OCI-LY3 (cell line): ENCODE measurements at regions not wholly inside any gene's neighbourhood (a gene's known extent, or its start where the extent isn't known, plus 50 kb on each side); places are given as distances from the start of the nearest gene placed in this dataset.

Experiments
- H2AFZ ChIP-seq: fragments of 200-600, 300-600 bp; shearing (Covaris generic); 2 replicates; pipeline ENCODE4 v1.6.0; 2014; ENCODE audit warnings: antibody characterized with exemption, low read depth, low read length
- H3K27ac ChIP-seq: fragments of 200-600, 300-600 bp; sonication (generic); 2 replicates; pipeline ENCODE4 v1.5.1; 2014; ENCODE audit warnings: mild to moderate bottlenecking, low read length, moderate library complexity, mixed read lengths
- H3K27me3 ChIP-seq: fragments of 200-600, 300-600 bp; sonication (generic); 2 replicates; pipeline ENCODE4 v1.6.1; 2014; ENCODE audit warnings: low read depth, low read length, mixed read lengths
- H3K36me3 ChIP-seq: fragments of 200-600, 300-600 bp; sonication (generic); replicated peaks from 2 replicates; pipeline ENCODE3; 2014; ENCODE audit warnings: low read depth, low read length, mixed read lengths
- H3K4me1 ChIP-seq: fragments of 300-600, 200-600 bp; sonication (generic); 2 replicates; pipeline ENCODE4 v1.6.1; 2014; ENCODE audit warnings: low read length, mixed read lengths
- H3K4me2 ChIP-seq: fragments of 200-600, 300-600 bp; sonication (generic); 2 replicates; pipeline ENCODE4 v1.6.1; 2014; ENCODE audit warnings: low read length, mixed read lengths
- H3K4me3 ChIP-seq: fragments of 300-600, 200-600 bp; sonication (generic); 2 replicates; pipeline ENCODE4 v1.5.1; 2014; ENCODE audit warnings: antibody characterized with exemption, mild to moderate bottlenecking, low read length, moderate library complexity
- H3K79me2 ChIP-seq: fragments of 300-600, 200-600 bp; shearing (Covaris generic); 2 replicates; pipeline ENCODE4 v1.6.1; 2014; ENCODE audit warnings: mild to moderate bottlenecking, low read length, mixed read lengths
- H3K9ac ChIP-seq: fragments of 300-600, 200-600 bp; shearing (Covaris generic); 2 replicates; pipeline ENCODE4 v1.6.0; 2014; ENCODE audit warnings: mild to moderate bottlenecking, low read length, moderate library complexity
- H3K9me3 ChIP-seq: fragments of 200-600, 300-600 bp; shearing (Covaris generic); 2 replicates; pipeline ENCODE4 v1.6.1; 2014; ENCODE audit warnings: low read length, mixed read lengths; ENCODE audit not compliant: insufficient read depth
- H4K20me1 ChIP-seq: fragments of 200-600, 300-600 bp; sonication (generic); 2 replicates; pipeline ENCODE4 v1.6.1; 2016; ENCODE audit warnings: low read length, mixed read lengths; ENCODE audit not compliant: insufficient read depth
- EZH2phosphoT487 ChIP-seq: fragments of 200-600 bp; shearing (Covaris generic); IDR thresholded peaks from 2 replicates; pipeline ENCODE4 v1.6.1; 2018; ENCODE audit warnings: antibody characterized with exemption, mixed run types, low read depth
- TF ChIP-seq, protein P1 (sequence below): fragments of 200-600, 300-600 bp; sonication (generic); IDR thresholded peaks from 2 replicates; pipeline ENCODE4 v1.5.1; 2014; ENCODE audit warnings: antibody characterized with exemption, low read length, low read depth

DNA sequence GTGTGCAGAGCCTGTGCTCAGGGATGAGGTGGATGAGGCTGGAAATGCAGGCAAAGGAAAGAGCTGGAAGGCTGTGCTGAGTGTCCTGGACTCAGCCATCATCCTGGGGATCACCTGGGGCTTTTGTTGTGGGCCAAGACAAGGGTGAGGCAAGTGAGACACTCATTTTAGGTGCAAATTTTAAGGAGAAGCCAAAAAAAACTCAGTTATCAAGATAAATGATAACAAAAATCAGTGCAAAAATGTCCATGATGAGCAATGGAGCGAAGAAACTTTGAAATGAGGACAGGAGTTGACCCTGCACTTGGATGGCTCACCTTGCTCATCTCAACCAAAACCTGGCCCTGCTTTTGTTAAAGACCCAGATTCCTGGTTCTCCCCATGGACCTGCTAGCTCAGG, 141.9 kb downstream of the MYCN start:
- H3K9me3 ChIP-seq = no peaks in the 10 kb centered on the region
- H3K9ac ChIP-seq = no peak overlapping the region
- TF ChIP-seq, protein P1, sequence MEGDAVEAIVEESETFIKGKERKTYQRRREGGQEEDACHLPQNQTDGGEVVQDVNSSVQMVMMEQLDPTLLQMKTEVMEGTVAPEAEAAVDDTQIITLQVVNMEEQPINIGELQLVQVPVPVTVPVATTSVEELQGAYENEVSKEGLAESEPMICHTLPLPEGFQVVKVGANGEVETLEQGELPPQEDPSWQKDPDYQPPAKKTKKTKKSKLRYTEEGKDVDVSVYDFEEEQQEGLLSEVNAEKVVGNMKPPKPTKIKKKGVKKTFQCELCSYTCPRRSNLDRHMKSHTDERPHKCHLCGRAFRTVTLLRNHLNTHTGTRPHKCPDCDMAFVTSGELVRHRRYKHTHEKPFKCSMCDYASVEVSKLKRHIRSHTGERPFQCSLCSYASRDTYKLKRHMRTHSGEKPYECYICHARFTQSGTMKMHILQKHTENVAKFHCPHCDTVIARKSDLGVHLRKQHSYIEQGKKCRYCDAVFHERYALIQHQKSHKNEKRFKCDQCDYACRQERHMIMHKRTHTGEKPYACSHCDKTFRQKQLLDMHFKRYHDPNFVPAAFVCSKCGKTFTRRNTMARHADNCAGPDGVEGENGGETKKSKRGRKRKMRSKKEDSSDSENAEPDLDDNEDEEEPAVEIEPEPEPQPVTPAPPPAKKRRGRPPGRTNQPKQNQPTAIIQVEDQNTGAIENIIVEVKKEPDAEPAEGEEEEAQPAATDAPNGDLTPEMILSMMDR = no peak
- TF ChIP-seq EZH2phosphoT487 = no peak
- no peak overlapping the region for H3K4me2 ChIP-seq
- no peak overlapping the region for H3K27ac ChIP-seq
- no peaks in the 10 kb centered on the region for H3K4me1 ChIP-seq
- H4K20me1 ChIP-seq = no peaks in the 10 kb centered on the region
- H3K27me3 ChIP-seq = no peaks in the 10 kb centered on the region
- no peak overlapping the region for H2AFZ ChIP-seq
- no peak overlapping the region for H3K4me3 ChIP-seq
- no peaks in the 10 kb centered on the region for H3K36me3 ChIP-seq
- H3K79me2 ChIP-seq = no peaks in the 10 kb centered on the region

DNA sequence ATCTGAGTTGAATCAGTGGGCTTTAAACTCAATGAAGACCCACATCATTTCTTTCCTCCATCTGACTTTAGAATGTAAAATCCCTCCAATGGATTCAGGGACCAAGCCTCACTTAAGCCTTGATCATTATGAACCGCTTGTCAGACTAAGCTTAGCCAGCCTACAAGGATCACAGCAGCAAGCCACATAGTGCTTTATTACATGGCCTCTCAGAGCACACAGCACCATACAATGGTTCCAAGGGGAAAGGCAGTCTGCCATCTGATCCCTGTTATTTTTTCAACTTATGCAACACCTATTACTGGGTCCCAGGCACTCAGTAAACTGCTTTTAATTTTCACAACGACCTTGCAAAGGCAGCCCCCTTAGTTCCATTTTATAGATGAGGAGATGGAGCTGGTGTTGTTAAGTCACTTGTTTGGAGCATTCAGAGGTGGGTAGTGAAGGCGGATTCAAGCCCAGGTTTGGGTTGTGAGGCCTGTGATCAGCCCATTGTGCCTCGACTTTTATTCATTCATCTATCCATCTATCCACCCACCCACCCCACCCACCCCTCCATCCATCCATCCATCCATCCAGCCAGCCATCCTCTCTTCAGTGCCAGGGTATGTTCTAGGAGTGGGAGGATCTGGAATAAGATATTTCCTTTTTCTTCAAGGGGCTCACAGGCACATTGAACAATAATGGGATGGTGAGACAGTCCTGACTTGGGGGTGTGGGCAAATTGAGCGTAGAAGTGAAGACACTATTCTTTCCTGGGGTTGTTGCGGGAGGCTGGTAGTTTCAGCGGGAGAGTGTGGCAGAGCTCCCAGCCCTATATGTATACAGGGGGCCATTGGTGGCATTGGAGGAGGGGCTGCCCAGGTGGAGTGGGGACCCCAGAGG, 141.2 kb downstream of the MYCN start:
- TF ChIP-seq, protein P1 = no peak
- no peak for TF ChIP-seq EZH2phosphoT487
- H3K4me2 ChIP-seq = no peak overlapping the region
- H3K36me3 ChIP-seq = no peaks in the 10 kb centered on the region
- no peaks in the 10 kb centered on the region for H3K27me3 ChIP-seq
- no peaks in the 10 kb centered on the region for H4K20me1 ChIP-seq
- H3K27ac ChIP-seq = no peak overlapping the region
- H3K4me1 ChIP-seq = no peaks in the 10 kb centered on the region
- H2AFZ ChIP-seq = no peak overlapping the region
- no peak overlapping the region for H3K4me3 ChIP-seq
- H3K9ac ChIP-seq = no peak overlapping the region
- no peaks in the 10 kb centered on the region for H3K9me3 ChIP-seq
- no peaks in the 10 kb centered on the region for H3K79me2 ChIP-seq

DNA sequence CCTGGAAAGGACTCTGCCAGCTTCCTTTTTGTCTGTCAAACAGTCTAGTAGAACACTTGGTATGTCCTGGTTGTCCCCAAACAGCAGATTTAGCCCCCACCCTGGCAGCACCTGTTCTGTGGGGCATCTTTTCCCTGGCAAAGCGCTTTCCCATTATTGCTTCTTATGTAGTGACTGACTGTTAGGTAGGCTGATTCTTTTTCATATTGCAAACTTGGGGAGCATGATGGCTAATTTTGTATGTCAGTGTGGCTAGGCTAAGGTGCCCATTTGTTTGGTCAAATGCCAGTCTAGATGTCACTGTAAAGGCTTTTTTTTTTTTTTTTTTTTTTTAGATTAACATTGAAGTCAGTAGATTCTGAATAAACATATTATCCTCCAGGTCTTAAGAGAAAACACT, 140.2 kb downstream of the MYCN start:
- H3K4me2 ChIP-seq = no peak overlapping the region
- no peak overlapping the region for H3K27ac ChIP-seq
- H3K4me1 ChIP-seq = no peaks in the 10 kb centered on the region
- no peaks in the 10 kb centered on the region for H3K36me3 ChIP-seq
- H2AFZ ChIP-seq = no peak overlapping the region
- H3K9ac ChIP-seq = no peak overlapping the region
- no peak overlapping the region for H3K4me3 ChIP-seq
- H4K20me1 ChIP-seq = no peaks in the 10 kb centered on the region
- TF ChIP-seq EZH2phosphoT487 = no peak
- TF ChIP-seq, protein P1 = no peak
- H3K79me2 ChIP-seq = no peaks in the 10 kb centered on the region
- no peaks in the 10 kb centered on the region for H3K9me3 ChIP-seq
- no peaks in the 10 kb centered on the region for H3K27me3 ChIP-seq

DNA sequence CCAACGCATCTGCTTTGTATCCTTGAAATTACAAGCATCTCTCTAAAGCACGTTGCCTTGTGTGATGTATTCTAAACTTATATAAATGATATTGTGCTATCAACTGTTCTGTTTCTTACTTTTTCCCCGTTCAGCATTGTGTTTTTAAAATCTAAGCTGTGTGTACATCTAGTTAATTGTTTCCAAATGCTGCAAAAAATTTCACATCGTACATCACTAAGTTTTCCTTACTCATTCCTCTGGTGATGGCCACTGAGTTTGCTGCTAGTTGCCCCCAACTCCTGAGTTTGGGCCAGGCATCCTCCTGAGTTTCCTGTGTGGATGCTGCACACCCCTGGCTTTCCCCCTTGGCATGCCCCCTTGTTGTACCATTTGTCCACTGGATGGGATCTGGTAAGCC, 139.7 kb downstream of the MYCN start:
- no peaks in the 10 kb centered on the region for H3K4me1 ChIP-seq
- no peaks in the 10 kb centered on the region for H4K20me1 ChIP-seq
- H3K27ac ChIP-seq = no peak overlapping the region
- no peak overlapping the region for H3K4me2 ChIP-seq
- no peak overlapping the region for H3K9ac ChIP-seq
- no peak overlapping the region for H3K4me3 ChIP-seq
- no peak for TF ChIP-seq EZH2phosphoT487
- TF ChIP-seq, protein P1 = no peak
- no peaks in the 10 kb centered on the region for H3K79me2 ChIP-seq
- H2AFZ ChIP-seq = no peak overlapping the region
- H3K36me3 ChIP-seq = no peaks in the 10 kb centered on the region
- no peaks in the 10 kb centered on the region for H3K9me3 ChIP-seq
- H3K27me3 ChIP-seq = no peaks in the 10 kb centered on the region
